GM12872 (cell line): ENCODE measurements at regions not wholly inside any gene's neighbourhood (a gene's known extent, or its start where the extent isn't known, plus 50 kb on each side); places are given as distances from the start of the nearest gene placed in this dataset.

Experiments used
- TF ChIP-seq, protein P1 (sequence below): IDR thresholded peaks from 3 replicates; pipeline ENCODE4 v1.5.1; 2011; ENCODE audit warnings: low read depth, mild to moderate bottlenecking, low read length, moderate library complexity; ENCODE audit not compliant: insufficient read depth

DNA sequence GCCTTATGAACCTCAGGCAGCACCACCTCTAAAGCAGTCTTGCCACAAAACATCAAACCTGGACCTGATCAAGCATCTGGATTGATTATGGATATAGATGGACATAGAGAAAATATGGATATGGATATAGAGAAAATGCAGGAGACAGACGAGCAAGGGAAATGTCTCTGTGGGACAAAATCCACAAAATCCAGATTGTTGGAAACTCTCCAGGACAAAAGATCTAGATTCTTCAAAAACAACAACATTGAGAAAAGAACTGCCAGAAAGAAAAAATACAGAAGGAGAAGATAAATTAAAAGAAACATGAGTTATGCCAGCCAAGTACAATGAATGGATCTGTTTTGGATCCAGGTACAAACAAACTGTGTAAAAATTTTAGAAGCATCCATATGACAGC lies 1176.5 kb downstream of the UQCRFS1 start:
- TF ChIP-seq, protein P1, sequence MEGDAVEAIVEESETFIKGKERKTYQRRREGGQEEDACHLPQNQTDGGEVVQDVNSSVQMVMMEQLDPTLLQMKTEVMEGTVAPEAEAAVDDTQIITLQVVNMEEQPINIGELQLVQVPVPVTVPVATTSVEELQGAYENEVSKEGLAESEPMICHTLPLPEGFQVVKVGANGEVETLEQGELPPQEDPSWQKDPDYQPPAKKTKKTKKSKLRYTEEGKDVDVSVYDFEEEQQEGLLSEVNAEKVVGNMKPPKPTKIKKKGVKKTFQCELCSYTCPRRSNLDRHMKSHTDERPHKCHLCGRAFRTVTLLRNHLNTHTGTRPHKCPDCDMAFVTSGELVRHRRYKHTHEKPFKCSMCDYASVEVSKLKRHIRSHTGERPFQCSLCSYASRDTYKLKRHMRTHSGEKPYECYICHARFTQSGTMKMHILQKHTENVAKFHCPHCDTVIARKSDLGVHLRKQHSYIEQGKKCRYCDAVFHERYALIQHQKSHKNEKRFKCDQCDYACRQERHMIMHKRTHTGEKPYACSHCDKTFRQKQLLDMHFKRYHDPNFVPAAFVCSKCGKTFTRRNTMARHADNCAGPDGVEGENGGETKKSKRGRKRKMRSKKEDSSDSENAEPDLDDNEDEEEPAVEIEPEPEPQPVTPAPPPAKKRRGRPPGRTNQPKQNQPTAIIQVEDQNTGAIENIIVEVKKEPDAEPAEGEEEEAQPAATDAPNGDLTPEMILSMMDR, result no peak

GRCh38 chr19:28034936-28035335 lies 1178.0 kb downstream of the UQCRFS1 start:
- TF ChIP-seq, protein P1, result no peak

DNA sequence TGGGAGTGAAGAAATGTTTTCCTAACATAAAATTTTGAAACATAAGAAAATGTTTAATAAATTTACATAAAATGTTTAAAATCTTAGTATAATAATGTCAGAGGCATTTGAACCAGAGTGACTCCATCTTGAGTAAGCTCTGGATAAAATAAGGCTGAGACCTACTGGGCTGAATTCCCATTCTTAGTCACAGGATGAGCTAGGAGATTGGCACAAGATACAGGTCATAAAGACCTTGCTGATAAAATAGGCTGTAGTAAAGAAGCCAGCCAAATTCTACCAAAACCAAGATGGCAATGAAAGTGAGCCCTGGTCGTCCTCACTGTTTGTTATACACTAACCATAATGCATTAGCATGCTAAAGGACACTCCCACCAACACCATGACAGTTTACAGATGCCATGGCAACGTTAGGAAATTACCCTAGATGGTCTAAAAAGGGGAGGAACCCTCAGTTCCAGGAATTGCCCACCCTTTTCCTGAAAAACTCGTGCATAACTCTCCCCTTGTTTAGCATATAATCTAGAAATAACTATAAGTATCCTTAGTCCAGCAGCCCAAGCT lies 1184.0 kb downstream of the UQCRFS1 start:
- TF ChIP-seq, protein P1, result no peak

DNA sequence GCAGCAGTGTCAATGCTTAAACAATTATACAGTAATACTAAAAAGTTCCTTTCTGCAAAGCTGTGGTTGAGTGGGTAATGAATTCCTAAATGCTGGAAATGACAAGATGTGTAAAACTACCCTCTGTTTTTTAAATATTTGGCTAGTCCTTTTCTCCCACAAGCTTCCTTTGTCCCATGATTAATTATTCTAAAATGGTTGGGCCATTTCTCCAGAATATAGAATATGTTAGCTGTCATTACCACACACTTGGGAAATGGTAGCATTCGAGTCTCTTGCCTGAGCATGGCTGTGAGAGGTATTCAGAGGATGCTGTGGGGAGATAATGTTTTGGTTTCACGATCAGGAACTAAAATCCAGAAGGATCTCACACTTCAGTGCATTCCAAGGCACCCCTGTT lies 1185.8 kb downstream of the UQCRFS1 start:
- TF ChIP-seq, protein P1, result no peak

DNA sequence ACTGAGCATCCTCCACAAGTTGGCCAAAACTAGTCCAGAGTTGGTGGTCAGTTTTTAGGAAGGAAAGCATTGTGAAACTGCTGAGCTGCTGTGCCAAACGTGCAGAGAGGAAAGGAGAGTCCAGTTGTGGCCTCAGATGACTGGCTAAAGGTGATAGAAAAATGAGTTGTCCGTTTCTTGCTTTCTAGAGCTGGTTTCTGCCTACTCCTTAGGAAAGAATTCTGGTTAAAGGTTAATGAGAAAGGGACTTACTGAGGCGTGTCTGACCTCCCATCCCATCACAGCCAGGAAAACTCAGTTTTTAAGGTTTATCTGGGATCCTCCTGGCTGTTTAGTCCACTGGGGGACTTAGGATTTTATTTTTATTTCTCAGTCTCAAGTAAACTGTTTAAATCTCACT lies 1186.3 kb downstream of the UQCRFS1 start:
- TF ChIP-seq, protein P1, result no peak

- TF ChIP-seq, protein P1, result no peak
These were observed 1188.0 kb downstream of the UQCRFS1 start for GRCh38 chr19:28024920-28025319.

DNA sequence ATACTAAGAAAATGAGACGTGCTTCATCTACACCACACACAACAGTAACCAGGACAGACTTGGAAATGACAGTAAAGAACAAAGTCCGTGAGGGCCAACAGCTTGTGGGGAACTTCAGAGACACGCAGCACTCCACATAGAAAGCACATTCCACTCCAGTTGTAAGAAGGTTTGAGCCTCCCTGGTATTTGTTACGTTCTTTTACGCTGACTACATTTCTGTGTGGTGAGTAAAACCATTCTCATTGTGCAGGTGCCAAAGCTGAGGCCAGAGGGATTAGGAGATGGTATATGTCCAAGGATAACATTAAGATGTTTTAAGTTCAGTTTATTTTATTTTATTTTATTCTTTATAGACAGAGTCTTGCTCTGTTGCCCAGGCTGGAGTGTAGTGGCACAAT lies 1189.9 kb downstream of the UQCRFS1 start:
- TF ChIP-seq, protein P1, result no peak

- TF ChIP-seq, protein P1, result no peak
These were observed 1190.4 kb downstream of the UQCRFS1 start for GRCh38 chr19:28022506-28022905.
